H9 (cell line): ENCODE measurements at regions not wholly inside any gene's neighbourhood (a gene's known extent, or its start where the extent isn't known, plus 50 kb on each side); places are given as distances from the start of the nearest gene placed in this dataset.

Source experiments
- DNase-seq: peaks from one replicate; pipeline ENCODE4 v3.0.0-alpha.2; 2017
- H2AFZ ChIP-seq: one replicate; pipeline ENCODE4 v1.6.1; 2013; ENCODE audit warnings: mild to moderate bottlenecking, low read length, control low read depth, moderate library complexity
- H2AK5ac ChIP-seq: 2 replicates; pipeline ENCODE4 v1.6.1; 2013; ENCODE audit warnings: low read length, control low read depth, mixed read lengths; ENCODE audit not compliant: insufficient read length
- H2BK120ac ChIP-seq: one replicate; pipeline ENCODE4 v1.6.1; 2013; ENCODE audit warnings: low read depth, mild to moderate bottlenecking, low read length, control low read depth, inconsistent platforms; ENCODE audit not compliant: poor library complexity, severe bottlenecking
- H2BK12ac ChIP-seq: 2 replicates; pipeline ENCODE4 v1.6.1; 2013; ENCODE audit warnings: low read length, control low read depth, mixed read lengths, low read depth; ENCODE audit not compliant: insufficient read length
- H2BK15ac ChIP-seq: 2 replicates; pipeline ENCODE4 v1.6.1; 2013; ENCODE audit warnings: low read depth, low read length, control low read depth
- H2BK20ac ChIP-seq: one replicate; pipeline ENCODE4 v1.6.1; 2013; ENCODE audit warnings: low read depth, mild to moderate bottlenecking, low read length, control low read depth, inconsistent platforms; ENCODE audit not compliant: poor library complexity, severe bottlenecking
- H2BK5ac ChIP-seq: 2 replicates; pipeline ENCODE4 v1.6.1; 2013; ENCODE audit warnings: low read length, control low read depth, mixed read lengths; ENCODE audit not compliant: insufficient read length
- H3K14ac ChIP-seq: 2 replicates; pipeline ENCODE4 v1.6.1; 2013; ENCODE audit warnings: low read length, control low read depth; ENCODE audit not compliant: insufficient read depth
- H3K18ac ChIP-seq: 2 replicates; pipeline ENCODE4 v1.6.1; 2013; ENCODE audit warnings: low read depth, mild to moderate bottlenecking, mixed read lengths, low read length, control low read depth; ENCODE audit not compliant: insufficient read length
- H3K23ac ChIP-seq: 2 replicates; pipeline ENCODE4 v1.6.1; 2013; ENCODE audit warnings: low read length, control low read depth, mixed read lengths, low read depth; ENCODE audit not compliant: insufficient read length
- H3K23me2 ChIP-seq: 2 replicates; pipeline ENCODE4 v1.6.1; 2013; ENCODE audit warnings: low read depth, mild to moderate bottlenecking, mixed read lengths, low read length, control low read depth; ENCODE audit not compliant: insufficient read length, poor library complexity, severe bottlenecking
- H3K27ac ChIP-seq: 2 replicates; pipeline ENCODE4 v1.5.1; 2013; ENCODE audit warnings: low read length, control low read depth, mixed read lengths, low read depth; ENCODE audit not compliant: insufficient read length
- H3K27me3 ChIP-seq: 2 replicates; pipeline ENCODE4 v1.6.1; 2013; ENCODE audit warnings: low read length, control low read depth, inconsistent platforms; ENCODE audit not compliant: insufficient read depth
- H3K4ac ChIP-seq: 2 replicates; pipeline ENCODE4 v1.6.1; 2013; ENCODE audit warnings: low read depth, mild to moderate bottlenecking, control low read depth, inconsistent platforms, low read length, moderate library complexity
- H3K4me1 ChIP-seq: 2 replicates; pipeline ENCODE4 v1.6.1; 2013; ENCODE audit warnings: low read length, control low read depth, inconsistent platforms; ENCODE audit not compliant: insufficient read depth
- H3K4me2 ChIP-seq: 2 replicates; pipeline ENCODE4 v1.6.1; 2013; ENCODE audit warnings: low read length, control low read depth, mixed read lengths; ENCODE audit not compliant: insufficient read length, insufficient read depth
- H3K56ac ChIP-seq: 2 replicates; pipeline ENCODE4 v1.6.1; 2013; ENCODE audit warnings: low read depth, mild to moderate bottlenecking, mixed read lengths, low read length, control low read depth; ENCODE audit not compliant: insufficient read length
- H3K79me1 ChIP-seq: 2 replicates; pipeline ENCODE4 v1.6.1; 2013; ENCODE audit warnings: low read depth, mild to moderate bottlenecking, moderate library complexity, low read length, control low read depth, inconsistent platforms; ENCODE audit not compliant: insufficient read depth, poor library complexity, severe bottlenecking
- H3K79me2 ChIP-seq: 2 replicates; pipeline ENCODE4 v1.6.1; 2013; ENCODE audit warnings: low read length, control low read depth, inconsistent platforms; ENCODE audit not compliant: insufficient read depth
- H3K9ac ChIP-seq: 2 replicates; pipeline ENCODE4 v1.6.1; 2013; ENCODE audit warnings: low read length, control low read depth, mixed read lengths; ENCODE audit not compliant: insufficient read length; ENCODE audit errors: extremely low read depth
- H3K9me3 ChIP-seq: one replicate; pipeline ENCODE4 v1.6.1; 2013; ENCODE audit warnings: low read depth, low read length, inconsistent platforms; ENCODE audit not compliant: control insufficient read depth
- H3T11ph ChIP-seq: one replicate; pipeline ENCODE4 v1.6.1; 2013; ENCODE audit warnings: mild to moderate bottlenecking, low read length, control low read depth, inconsistent platforms
- H4K20me1 ChIP-seq: one replicate; pipeline ENCODE4 v1.6.1; 2013; ENCODE audit not compliant: control insufficient read depth, insufficient read length, insufficient read depth
- H4K5ac ChIP-seq: 2 replicates; pipeline ENCODE4 v1.6.1; 2013; ENCODE audit warnings: low read depth, mild to moderate bottlenecking, mixed read lengths, low read length, control low read depth; ENCODE audit not compliant: insufficient read length
- H4K8ac ChIP-seq: replicated peaks from 2 replicates; pipeline ENCODE4 v1.6.1; 2013; ENCODE audit warnings: low read length, control low read depth, mixed read lengths, low read depth; ENCODE audit not compliant: insufficient read length
- H4K91ac ChIP-seq: 2 replicates; pipeline ENCODE4 v1.6.1; 2013; ENCODE audit warnings: low read depth, mild to moderate bottlenecking, moderate library complexity, mixed read lengths, low read length, control low read depth; ENCODE audit not compliant: insufficient read length
- H3K27ac Mint-ChIP-seq, 3 experiments: 2 replicates in 2 of 3; 3 replicates in 1 of 3; pipeline ENCODE4 v1.8.0; 2020 to 2021; ENCODE audit warnings: mixed read lengths in 3 of 3, mild to moderate bottlenecking in 1 of 3, moderate library complexity in 1 of 3
- H3K27me3 Mint-ChIP-seq: 2 replicates; pipeline ENCODE4 v1.8.0; 2021; ENCODE audit warnings: low read depth, mild to moderate bottlenecking, moderate library complexity, mixed read lengths
- H3K36me3 Mint-ChIP-seq, 3 experiments: 2 replicates in 2 of 3; 3 replicates in 1 of 3; pipeline ENCODE4 v1.8.0; 2020 to 2021; ENCODE audit warnings: low read depth in 3 of 3, mixed read lengths in 3 of 3; ENCODE audit not compliant: insufficient read depth in 1 of 3
- H3K4me1 Mint-ChIP-seq, 2 experiments: 2 replicates each; pipeline ENCODE4 v1.8.0; 2020; ENCODE audit warnings: mixed read lengths in 2 of 2
- H3K4me3 Mint-ChIP-seq, 2 experiments: 2 replicates in 1 of 2; 3 replicates in 1 of 2; pipeline ENCODE4 v1.8.0; 2020 to 2021; ENCODE audit warnings: mild to moderate bottlenecking in 2 of 2, mixed read lengths in 2 of 2, moderate library complexity in 1 of 2
- H3K9me3 Mint-ChIP-seq, 2 experiments: 2 replicates in 1 of 2; 3 replicates in 1 of 2; pipeline ENCODE4 v1.8.0; 2020; ENCODE audit warnings: mild to moderate bottlenecking in 2 of 2, mixed read lengths in 2 of 2, moderate library complexity in 1 of 2
- CTCF ChIP-seq: fragments of 200-600 bp; sonication (generic); conservative IDR thresholded peaks from 3 replicates; pipeline ENCODE4 v1.8.0; 2021; ENCODE audit warnings: antibody characterized with exemption, mild to moderate bottlenecking
- WGBS: extraction: QIAGEN DNeasy Blood & Tissue Kit; methylation state at CpG from one replicate; pipeline ENCODE4 v1.1.7; 2013; ENCODE audit warnings: missing lambda C conversion rate, low lambda C conversion rate, mixed read lengths; ENCODE audit not compliant: insufficient read length; ENCODE audit errors: extremely low coverage; 5-methylcytosine and 5-hydroxymethylcytosine counted together

- no peak overlapping the region for H4K5ac ChIP-seq
- H3K9me3 Mint-ChIP-seq: no peaks in the 10 kb centered on the region; a peak in 2 of 5 replicates
These were observed 1109.3 kb downstream of the TSN start for GRCh38 chr2:122864728-122865127.

More at GRCh38 chr2:122864728-122865127, 1109.3 kb downstream of the TSN start:
- no peak overlapping the region for H4K91ac ChIP-seq
- H3K14ac ChIP-seq: no peak overlapping the region
- Mint-ChIP-seq H3K4me3 (no peak overlapping the region), H3K27ac (no peak overlapping the region), H3K36me3 (peaks cover 0 to 1% (median 0%) of the 10 kb centered on the region in 3 experiments; a peak in 1 of 7 replicates), H3K27me3 (no peaks in the 10 kb centered on the region; the same call in 1 of the 2 replicates), H3K4me1 (no peaks in the 10 kb centered on the region)
- no peak overlapping the region for H3K18ac ChIP-seq
- H2BK20ac ChIP-seq: no peak overlapping the region
- H3K27me3 ChIP-seq: no peaks in the 10 kb centered on the region
- WGBS: no CpG with 5 or more reads among the region's 3 CpGs
- H3K23ac ChIP-seq: no peak overlapping the region
- H3K9ac ChIP-seq: no peak overlapping the region
- no peak for TF ChIP-seq CTCF
- H4K8ac ChIP-seq: no peak overlapping the region
- no peak overlapping the region for H3K56ac ChIP-seq
- H3K23me2 ChIP-seq: no peaks in the 10 kb centered on the region
- H3K4ac ChIP-seq: no peak overlapping the region
- no peak overlapping the region for H2BK15ac ChIP-seq
- H2BK120ac ChIP-seq: no peak overlapping the region
- no peak overlapping the region for H3K4me2 ChIP-seq
- H2AFZ ChIP-seq: no peak overlapping the region
- no peak overlapping the region for H3T11ph ChIP-seq
- no peak overlapping the region for H2BK12ac ChIP-seq
- H2BK5ac ChIP-seq: no peak overlapping the region
- no peaks in the 10 kb centered on the region for H3K9me3 ChIP-seq
- no peak overlapping the region for H2AK5ac ChIP-seq
- no peaks in the 10 kb centered on the region for H3K4me1 ChIP-seq
- no peaks in the 10 kb centered on the region for H3K79me2 ChIP-seq
- H4K20me1 ChIP-seq: no peaks in the 10 kb centered on the region
- no peaks in the 10 kb centered on the region for H3K79me1 ChIP-seq
- no peak for DNase-seq
- H3K27ac ChIP-seq: no peak overlapping the region
